Prostate gland (tissue), 2 donors: ENCODE measurements at regions not wholly inside any gene's neighbourhood (a gene's known extent, or its start where the extent isn't known, plus 50 kb on each side); places are given as distances from the start of the nearest gene placed in this dataset.
A peak's percentile ranks its signal among the peaks of the same experiment; 100 is the strongest.
"Not testable (repeated sequence)": the region's sequence is repeated elsewhere in the genome, so short reads cannot be mapped to it uniquely, and the experiment has no call there.

Experiments used
- CTCF ChIP-seq, 4 experiments: fragments of 200-600 bp in 2 of 4; fragments of 450-650 bp in 2 of 4; sonication (generic) in 2 of 4; IDR thresholded peaks; 1 replicate in 3 of 4; 2 replicates in 1 of 4; pipeline ENCODE4 v1.5.1; 2016 to 2019; ENCODE audit warnings: antibody characterized with exemption in 4 of 4, mild to moderate bottlenecking in 2 of 4, moderate library complexity in 2 of 4
- POLR2A ChIP-seq: fragments of 450-650 bp; IDR thresholded peaks from one replicate; pipeline ENCODE4 v1.6.1; 2016; ENCODE audit warnings: antibody characterized with exemption, mild to moderate bottlenecking

GRCh38 chr11:67859513-67860161, 144.3 kb downstream of the UNC93B1 start:
- TF ChIP-seq CTCF (IDR thresholded peaks at IDR 0.05), result peak in 3 of 4 experiments; percentile 26 to 43 (median 37)
- TF ChIP-seq POLR2A, result not testable (repeated sequence)
